ENCODE measurements at regions not wholly inside any gene's neighbourhood (a gene's known extent, or its start where the extent isn't known, plus 50 kb on each side); places are given as distances from the start of the nearest gene placed in this dataset.

GRCh38 chr4:108395786-108396185, 224.6 kb upstream of the RPL34 start:
- no peaks in the 10 kb centered on the region for H3K27me3 ChIP-seq (ENCODE audit: insufficient read depth, low read length)

GRCh38 chr4:108393890-108394472, 225.2 kb upstream of the LEF1 start:
- Histone ChIP-seq H2AFZ (ENCODE audit: insufficient read depth, low read length, poor library complexity) (no peak overlapping the region), H3K79me1 (ENCODE audit: low read length) (no peaks in the 10 kb centered on the region), H3K36me3 (ENCODE audit: control insufficient read depth in 1 of 2, insufficient read depth in 2 of 2, low read length in 2 of 2) (no peaks in the 10 kb centered on the region), H3K18ac (ENCODE audit: low read length) (no peak overlapping the region), H3K27ac (ENCODE audit: low read depth, low read length) (no peak overlapping the region), H3K23ac (ENCODE audit: low read length) (no peak overlapping the region), H2AK5ac (ENCODE audit: low read length) (no peak overlapping the region), H4K8ac (ENCODE audit: low read depth, low read length) (no peak overlapping the region), H2BK5ac (ENCODE audit: low read depth, low read length, poor library complexity) (no peak overlapping the region), H4K91ac (ENCODE audit: low read depth, low read length) (no peak overlapping the region), H3K14ac (ENCODE audit: low read length) (no peak overlapping the region), H3K4me1 (ENCODE audit: control insufficient read depth in 1 of 2, insufficient read depth in 2 of 2, low read length in 2 of 2) (peaks cover 4 to 5% of the 10 kb centered on the region in 2 experiments), H4K12ac (ENCODE audit: low read depth, low read length) (no peak overlapping the region), H3K4me3 (ENCODE audit: low read depth, low read length) (no peak overlapping the region), H3K27me3 (ENCODE audit: insufficient read depth, low read length) (no peaks in the 10 kb centered on the region), H3K9ac (ENCODE audit: low read length) (no peak overlapping the region), H2BK120ac (ENCODE audit: insufficient read depth, low read length, poor library complexity) (no peak overlapping the region), H3K4me2 (ENCODE audit: low read length) (no peak overlapping the region), H3K4ac (ENCODE audit: low read depth, low read length) (no peak overlapping the region), H3K79me2 (ENCODE audit: control insufficient read depth, insufficient read depth, low read length, poor library complexity) (no peaks in the 10 kb centered on the region), H3K9me3 (ENCODE audit: insufficient read depth, low read depth, low read length) (no peaks in the 10 kb centered on the region), H2BK12ac (ENCODE audit: low read length) (no peak overlapping the region)
- DNase-seq, result no peak
- no CpG with 5 or more reads among the region's 1 CpG for WGBS (ENCODE audit: extremely low coverage, insufficient coverage, insufficient read length)

More at GRCh38 chr4:108395786-108396185, 224.6 kb upstream of the RPL34 start:
- no peaks in the 10 kb centered on the region for H3K36me3 ChIP-seq (ENCODE audit: control insufficient read depth in 1 of 2, insufficient read depth in 2 of 2, low read length in 2 of 2)
- no peak overlapping the region for H4K12ac ChIP-seq (ENCODE audit: low read depth, low read length)
- no peaks in the 10 kb centered on the region for H3K79me1 ChIP-seq (ENCODE audit: low read length)
- H3K14ac ChIP-seq (ENCODE audit: low read length), result no peak overlapping the region
- no peak overlapping the region for H3K27ac ChIP-seq (ENCODE audit: low read depth, low read length)
- no peak overlapping the region for H2BK12ac ChIP-seq (ENCODE audit: low read length)
- H3K79me2 ChIP-seq (ENCODE audit: control insufficient read depth, insufficient read depth, low read length, poor library complexity), result no peaks in the 10 kb centered on the region
- H3K4me2 ChIP-seq (ENCODE audit: low read length), result no peak overlapping the region
- no peak overlapping the region for H2AK5ac ChIP-seq (ENCODE audit: low read length)
- H4K91ac ChIP-seq (ENCODE audit: low read depth, low read length), result no peak overlapping the region
- H3K4me1 ChIP-seq (ENCODE audit: control insufficient read depth in 1 of 2, insufficient read depth in 2 of 2, low read length in 2 of 2), result peaks cover 4 to 5% of the 10 kb centered on the region in 2 experiments
- H3K4me3 ChIP-seq (ENCODE audit: low read depth, low read length), result no peak overlapping the region
- no peak overlapping the region for H2BK120ac ChIP-seq (ENCODE audit: insufficient read depth, low read length, poor library complexity)
- no peak overlapping the region for H3K23ac ChIP-seq (ENCODE audit: low read length)
- H3K9me3 ChIP-seq (ENCODE audit: insufficient read depth, low read depth, low read length), result no peaks in the 10 kb centered on the region
- H3K9ac ChIP-seq (ENCODE audit: low read length), result no peak overlapping the region
- H3K18ac ChIP-seq (ENCODE audit: low read length), result no peak overlapping the region
- no peak overlapping the region for H3K4ac ChIP-seq (ENCODE audit: low read depth, low read length)
- no peak overlapping the region for H2BK5ac ChIP-seq (ENCODE audit: low read depth, low read length, poor library complexity)
- no peak overlapping the region for H4K8ac ChIP-seq (ENCODE audit: low read depth, low read length)
- no peak for DNase-seq
- H2AFZ ChIP-seq (ENCODE audit: insufficient read depth, low read length, poor library complexity), result no peak overlapping the region

GRCh38 chr4:108391701-108392455, 223.1 kb upstream of the LEF1 start:
- peaks cover 2% of the 10 kb centered on the region in 2 experiments for H3K4me1 ChIP-seq (ENCODE audit: control insufficient read depth in 1 of 2, insufficient read depth in 2 of 2, low read length in 2 of 2)
- no peak overlapping the region for H3K27ac ChIP-seq (ENCODE audit: low read depth, low read length)
- H3K79me2 ChIP-seq (ENCODE audit: control insufficient read depth, insufficient read depth, low read length, poor library complexity), result no peaks in the 10 kb centered on the region
- H3K4me3 ChIP-seq (ENCODE audit: low read depth, low read length), result no peak overlapping the region
- no peak overlapping the region for H4K91ac ChIP-seq (ENCODE audit: low read depth, low read length)
- H3K18ac ChIP-seq (ENCODE audit: low read length), result no peak overlapping the region
- H4K8ac ChIP-seq (ENCODE audit: low read depth, low read length), result no peak overlapping the region
- no peaks in the 10 kb centered on the region for H3K27me3 ChIP-seq (ENCODE audit: insufficient read depth, low read length)
- H2AK5ac ChIP-seq (ENCODE audit: low read length), result no peak overlapping the region
- H3K36me3 ChIP-seq (ENCODE audit: control insufficient read depth in 1 of 2, insufficient read depth in 2 of 2, low read length in 2 of 2), result no peaks in the 10 kb centered on the region
- no peak overlapping the region for H3K4me2 ChIP-seq (ENCODE audit: low read length)
- no peak overlapping the region for H3K14ac ChIP-seq (ENCODE audit: low read length)
- H3K9me3 ChIP-seq (ENCODE audit: insufficient read depth, low read depth, low read length), result no peaks in the 10 kb centered on the region
- H2BK120ac ChIP-seq (ENCODE audit: insufficient read depth, low read length, poor library complexity), result no peak overlapping the region
- no peak overlapping the region for H4K12ac ChIP-seq (ENCODE audit: low read depth, low read length)
- no peak overlapping the region for H2BK5ac ChIP-seq (ENCODE audit: low read depth, low read length, poor library complexity)
- H3K9ac ChIP-seq (ENCODE audit: low read length), result no peak overlapping the region
- H2BK12ac ChIP-seq (ENCODE audit: low read length), result no peak overlapping the region
- no peak overlapping the region for H3K23ac ChIP-seq (ENCODE audit: low read length)
- DNase-seq, result no peak
- H3K79me1 ChIP-seq (ENCODE audit: low read length), result no peaks in the 10 kb centered on the region
- no CpG with 5 or more reads among the region's 3 CpGs for WGBS (ENCODE audit: extremely low coverage, insufficient coverage, insufficient read length)
- no peak overlapping the region for H3K4ac ChIP-seq (ENCODE audit: low read depth, low read length)
- no peak overlapping the region for H2AFZ ChIP-seq (ENCODE audit: insufficient read depth, low read length, poor library complexity)

DNA sequence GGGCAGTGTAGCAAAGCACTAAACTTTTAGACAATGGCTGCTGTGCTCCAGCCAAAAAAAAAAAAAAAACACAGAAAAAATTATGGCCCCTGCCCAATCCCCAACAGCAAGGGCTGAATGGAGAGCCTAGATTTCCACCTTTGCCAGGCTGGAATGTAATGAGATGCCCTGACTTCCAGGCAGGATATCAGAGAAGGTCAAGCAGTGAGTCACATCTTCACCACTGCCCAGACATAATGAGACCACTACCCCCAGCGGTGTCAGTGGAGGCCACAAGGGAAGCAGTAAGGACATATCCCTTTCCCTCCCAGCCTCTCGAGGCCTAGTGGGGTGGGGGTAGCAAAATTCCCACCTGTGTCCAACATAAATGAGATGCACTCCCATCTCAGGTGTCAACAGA, 216.3 kb upstream of the LEF1 start:
- no peaks in the 10 kb centered on the region for H3K36me3 ChIP-seq (ENCODE audit: control insufficient read depth in 1 of 2, insufficient read depth in 2 of 2, low read length in 2 of 2)
- H3K27me3 ChIP-seq (ENCODE audit: insufficient read depth, low read length), result no peaks in the 10 kb centered on the region
- no peak overlapping the region for H3K4me2 ChIP-seq (ENCODE audit: low read length)
- no peak overlapping the region for H2BK5ac ChIP-seq (ENCODE audit: low read depth, low read length, poor library complexity)
- H3K4ac ChIP-seq (ENCODE audit: low read depth, low read length), result no peak overlapping the region
- H2AFZ ChIP-seq (ENCODE audit: insufficient read depth, low read length, poor library complexity), result no peak overlapping the region
- no peak overlapping the region for H3K23ac ChIP-seq (ENCODE audit: low read length)
- H4K8ac ChIP-seq (ENCODE audit: low read depth, low read length), result no peak overlapping the region
- no peak overlapping the region for H3K4me3 ChIP-seq (ENCODE audit: low read depth, low read length)
- H3K79me1 ChIP-seq (ENCODE audit: low read length), result no peaks in the 10 kb centered on the region
- H3K9me3 ChIP-seq (ENCODE audit: insufficient read depth, low read depth, low read length), result no peaks in the 10 kb centered on the region
- H2BK120ac ChIP-seq (ENCODE audit: insufficient read depth, low read length, poor library complexity), result no peak overlapping the region
- no peak overlapping the region for H2AK5ac ChIP-seq (ENCODE audit: low read length)
- no peak overlapping the region for H3K9ac ChIP-seq (ENCODE audit: low read length)
- DNase-seq, result no peak
- H3K79me2 ChIP-seq (ENCODE audit: control insufficient read depth, insufficient read depth, low read length, poor library complexity), result no peaks in the 10 kb centered on the region
- no peak overlapping the region for H3K18ac ChIP-seq (ENCODE audit: low read length)
- H4K12ac ChIP-seq (ENCODE audit: low read depth, low read length), result no peak overlapping the region
- no peak overlapping the region for H2BK12ac ChIP-seq (ENCODE audit: low read length)
- H3K27ac ChIP-seq (ENCODE audit: low read depth, low read length), result no peak overlapping the region
- WGBS (ENCODE audit: extremely low coverage, insufficient coverage, insufficient read length), result no CpG with 5 or more reads among the region's 2 CpGs
- H4K91ac ChIP-seq (ENCODE audit: low read depth, low read length), result no peak overlapping the region
- no peak overlapping the region for H3K14ac ChIP-seq (ENCODE audit: low read length)
- peaks cover 4 to 6% of the 10 kb centered on the region in 2 experiments for H3K4me1 ChIP-seq (ENCODE audit: control insufficient read depth in 1 of 2, insufficient read depth in 2 of 2, low read length in 2 of 2)

Measured in trophoblast cell (in vitro differentiated cells and primary cell).